ENCODE measurements at regions not wholly inside any gene's neighbourhood (a gene's known extent, or its start where the extent isn't known, plus 50 kb on each side); places are given as distances from the start of the nearest gene placed in this dataset.
"Not testable (repeated sequence)": the region's sequence is repeated elsewhere in the genome, so short reads cannot be mapped to it uniquely, and the experiment has no call there.

DNA sequence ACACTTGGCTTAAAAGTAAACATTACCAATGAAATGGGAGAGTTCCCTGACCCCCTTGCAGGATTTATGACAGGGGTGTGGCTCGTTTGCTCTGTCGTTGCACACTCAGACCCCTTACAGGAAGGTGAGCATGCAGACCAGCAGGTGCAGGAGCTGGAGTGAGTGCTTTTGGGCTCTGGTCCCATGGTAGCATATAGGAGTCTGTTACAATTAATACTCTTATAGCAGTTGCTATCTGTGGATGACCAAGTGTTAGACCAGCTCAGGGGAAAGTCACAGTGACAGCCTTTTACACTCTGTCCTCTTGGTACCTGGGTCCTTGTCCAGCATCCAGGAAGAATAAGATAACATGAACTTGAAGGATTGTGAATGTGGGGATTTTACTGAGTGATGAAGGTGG, 1177.5 kb downstream of the NSUN3 start:
- intact Hi-C loops (cut with micrococcal nuclease), result no loop called here

DNA sequence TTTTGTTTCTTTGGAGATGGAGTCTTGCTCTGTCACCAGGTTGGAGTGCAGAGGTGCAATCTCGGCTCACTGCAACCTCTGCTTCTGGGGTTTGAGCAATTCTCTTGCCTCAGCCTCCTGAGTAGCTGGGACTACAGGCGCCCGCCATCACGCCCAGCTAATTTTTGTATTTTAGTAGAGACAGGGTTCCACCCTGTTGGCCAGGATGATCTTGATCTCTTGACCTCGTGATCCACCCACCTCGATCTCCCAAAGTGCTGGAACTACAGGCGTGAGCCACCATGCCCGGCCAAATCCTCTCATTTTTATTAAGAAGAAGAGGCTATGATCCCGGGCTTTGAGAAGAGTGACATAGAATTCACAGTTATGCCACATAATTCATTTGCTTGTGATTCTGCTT, 1178.4 kb downstream of the NSUN3 start:
- intact Hi-C loops (cut with micrococcal nuclease), result not testable (repeated sequence)

DNA sequence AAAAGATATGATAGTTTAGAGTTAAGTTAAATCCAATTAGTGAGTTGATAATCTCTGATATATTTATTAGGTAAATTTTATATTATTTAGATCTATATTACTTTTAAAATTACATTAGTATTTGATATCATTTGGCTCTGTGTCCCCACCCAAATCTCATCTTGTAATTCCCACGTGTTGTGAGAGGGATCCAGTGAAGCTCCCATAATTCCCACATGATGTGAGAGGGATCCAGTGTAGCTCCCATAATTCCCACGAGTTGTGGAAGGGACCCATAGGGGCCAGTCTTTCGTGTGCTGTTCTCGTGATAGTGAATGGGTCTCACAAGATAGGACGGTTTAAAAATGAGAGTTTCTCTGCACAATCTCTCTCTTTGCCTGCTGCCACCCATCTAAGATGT, 1183.6 kb downstream of the NSUN3 start:
- intact Hi-C loops (cut with micrococcal nuclease), result no loop called here

DNA sequence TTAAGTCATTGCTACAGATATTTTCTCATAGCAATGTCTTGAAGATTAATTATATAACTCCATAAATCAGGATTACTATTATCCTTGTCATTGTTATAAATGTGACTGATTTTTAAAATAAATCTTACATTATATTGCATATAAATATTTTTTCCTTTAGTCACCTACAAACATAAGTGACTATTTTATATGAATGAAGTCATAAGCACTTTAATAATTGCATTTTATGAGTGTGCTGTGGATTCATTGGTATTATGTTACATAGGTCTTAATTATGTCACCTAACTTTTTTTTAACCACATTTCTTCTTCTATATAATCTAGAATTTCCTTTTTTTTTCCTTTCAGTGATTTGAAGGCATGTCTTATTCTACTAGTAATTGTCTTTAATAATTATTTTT, 1191.2 kb downstream of the NSUN3 start:
- intact Hi-C loops (cut with micrococcal nuclease), result no loop called here

DNA sequence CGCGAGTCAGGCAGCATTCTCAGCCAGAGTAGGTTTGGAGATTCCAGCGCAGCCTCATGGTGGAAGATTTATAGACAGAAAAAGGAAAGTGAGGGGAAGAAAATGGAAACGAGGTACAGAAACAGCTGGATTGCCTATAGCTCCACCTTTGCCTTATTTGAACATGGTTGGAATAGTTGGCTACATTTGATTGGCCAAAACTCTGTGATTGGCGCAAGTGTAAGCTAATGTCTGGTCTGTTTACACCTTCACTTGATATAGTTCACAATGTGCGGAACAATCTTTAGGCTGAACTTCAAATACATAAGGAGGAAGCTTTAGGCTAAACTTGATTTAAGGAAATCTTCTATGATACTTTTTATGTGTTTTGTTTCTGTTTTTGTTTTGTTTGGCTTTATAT, 1191.9 kb downstream of the NSUN3 start:
- intact Hi-C loops (cut with micrococcal nuclease), result no loop called here

DNA sequence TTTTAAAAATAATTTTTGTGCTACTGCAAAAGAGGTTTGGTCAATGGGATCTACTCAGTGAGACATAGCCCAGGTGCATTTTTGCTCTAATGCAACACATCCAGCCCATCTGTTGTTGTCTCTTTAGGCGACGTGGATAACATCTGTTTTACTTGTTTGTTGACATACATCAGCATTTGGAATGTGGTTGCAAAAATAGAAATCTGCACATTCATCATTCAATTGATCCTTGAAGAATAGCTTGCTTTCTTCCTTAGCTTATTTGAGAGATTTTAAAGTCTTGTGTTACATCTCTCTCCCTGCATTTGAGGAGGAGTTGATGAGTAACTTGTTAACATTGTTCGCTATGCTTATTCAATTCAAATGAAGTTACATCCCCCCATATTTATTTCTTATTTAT, 1202.3 kb downstream of the NSUN3 start:
- intact Hi-C loops (cut with micrococcal nuclease), result no loop called here

DNA sequence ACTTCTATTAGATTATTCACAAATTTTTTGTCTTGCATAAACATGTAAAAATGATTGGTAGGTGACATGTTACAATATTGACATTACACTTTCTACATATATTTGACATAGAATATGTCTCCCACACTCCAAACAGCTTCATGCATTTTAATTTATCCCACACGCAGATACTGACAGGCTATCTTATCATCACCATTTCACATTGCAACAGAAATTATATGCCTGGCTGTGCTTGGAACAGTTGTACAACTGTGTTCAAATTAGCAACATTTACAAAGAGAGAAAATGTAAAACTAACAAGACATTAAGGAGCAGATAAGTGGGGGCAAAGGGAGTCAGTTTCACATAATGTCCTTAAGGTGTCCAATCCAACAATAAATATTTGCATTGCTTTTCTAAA, 1208.5 kb downstream of the NSUN3 start:
- intact Hi-C loops (cut with micrococcal nuclease), result no loop called here

DNA sequence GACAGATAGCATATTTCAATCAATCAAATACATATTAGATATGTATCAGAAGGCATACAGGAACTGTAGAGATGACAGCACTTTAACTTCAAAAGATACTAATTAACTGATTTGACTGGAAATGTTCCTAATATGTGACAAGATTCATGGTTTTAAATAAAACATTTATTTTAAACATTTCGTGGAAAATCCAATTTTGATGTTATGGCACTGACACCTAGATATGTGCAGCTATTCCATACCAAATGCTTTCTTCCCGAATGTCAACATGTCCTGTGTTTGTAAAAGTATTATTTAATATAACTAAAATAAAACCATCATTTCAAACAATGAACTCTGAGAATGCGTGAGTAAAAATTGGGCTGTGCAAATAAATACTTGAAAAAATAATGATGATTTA, 1209.3 kb downstream of the NSUN3 start:
- intact Hi-C loops (cut with micrococcal nuclease), result no loop called here

DNA sequence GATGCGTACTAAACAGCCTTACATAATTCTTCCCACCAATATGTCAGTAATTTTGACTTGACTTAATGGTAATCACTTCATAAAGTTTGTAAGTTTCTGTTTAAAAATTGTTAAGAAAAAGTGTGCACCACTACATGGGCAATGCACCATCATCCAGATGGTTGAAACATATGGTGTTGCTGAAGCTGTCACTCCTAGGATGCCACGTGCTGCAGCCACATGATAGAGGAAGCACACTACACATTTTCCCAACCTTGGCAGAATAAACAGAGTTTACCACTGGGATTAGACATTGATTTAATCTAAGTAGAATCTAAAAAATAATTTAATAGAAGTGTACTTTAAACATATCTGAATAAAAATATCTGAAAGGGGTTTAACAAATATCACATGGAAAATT, 1209.9 kb downstream of the NSUN3 start:
- intact Hi-C loops (cut with micrococcal nuclease), result no loop called here

DNA sequence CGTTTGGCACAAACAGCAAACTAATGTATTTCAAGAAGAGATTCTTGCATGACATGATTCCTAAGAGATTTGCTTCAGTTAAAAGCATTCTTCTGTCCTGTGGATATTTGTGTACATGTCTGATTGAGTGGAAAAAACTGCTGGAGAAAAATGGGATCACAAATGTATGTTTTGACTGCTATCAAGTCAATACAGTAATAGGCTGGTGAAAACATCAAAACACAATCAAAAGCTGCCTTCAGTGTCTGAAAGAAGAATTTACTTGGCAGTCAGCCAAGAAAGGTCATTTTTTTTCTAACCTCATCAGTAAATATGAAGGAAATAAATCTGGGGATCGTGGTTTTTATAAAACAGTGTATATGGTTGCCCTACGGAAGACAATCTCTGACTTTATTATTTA, 1214.8 kb downstream of the NSUN3 start:
- intact Hi-C loops (cut with micrococcal nuclease), result no loop called here

DNA sequence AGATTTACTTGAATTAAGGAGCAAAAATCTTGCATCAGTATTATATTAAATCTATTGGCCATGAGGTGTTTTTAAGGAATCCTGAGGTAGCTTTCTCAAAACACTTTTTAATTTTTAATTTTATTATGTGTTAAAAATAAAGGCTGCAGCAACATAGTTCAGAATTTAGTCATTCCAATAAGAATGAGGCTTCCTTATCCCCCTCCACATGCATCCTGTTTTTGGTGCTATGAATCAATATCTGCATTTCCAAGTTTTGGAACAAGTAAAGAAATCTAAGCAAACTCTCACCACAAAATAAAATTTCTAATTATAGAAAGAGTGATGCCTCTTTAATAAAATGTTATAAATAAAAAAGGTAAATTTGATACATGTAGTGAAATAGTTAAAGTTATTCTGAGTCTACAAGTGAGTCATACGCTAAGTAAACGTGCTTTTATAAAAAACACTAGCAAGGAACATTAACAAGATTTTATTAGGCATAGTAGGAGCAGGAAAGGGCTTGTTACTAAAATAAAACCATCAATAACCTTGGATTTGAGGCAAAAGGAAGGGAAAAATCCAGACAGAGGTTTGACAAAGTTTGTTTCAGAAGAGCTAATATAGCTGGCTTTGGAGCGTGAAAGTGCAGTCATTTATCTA, 1218.0 kb downstream of the NSUN3 start:
- intact Hi-C loops (cut with micrococcal nuclease), result no loop called here

DNA sequence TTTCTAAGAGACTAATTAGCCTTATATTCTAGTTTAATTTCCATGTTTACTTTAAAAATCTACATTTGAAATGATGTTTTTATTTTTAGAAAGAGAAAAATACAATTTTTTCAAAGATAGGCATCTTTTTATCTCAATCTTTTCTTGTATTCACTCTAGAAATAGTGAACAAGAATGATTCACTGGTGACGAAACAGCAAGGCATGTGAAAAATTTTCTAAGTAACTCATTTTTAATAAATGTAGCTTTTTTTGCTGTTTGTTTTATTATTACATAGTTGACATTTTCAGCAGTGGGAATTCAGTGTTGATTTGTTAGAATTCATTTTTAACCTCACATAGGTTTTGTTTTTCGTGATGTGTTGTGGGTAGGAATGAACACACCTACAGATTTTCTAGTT, 1226.4 kb downstream of the NSUN3 start:
- intact Hi-C loops (cut with micrococcal nuclease), result no loop called here

DNA sequence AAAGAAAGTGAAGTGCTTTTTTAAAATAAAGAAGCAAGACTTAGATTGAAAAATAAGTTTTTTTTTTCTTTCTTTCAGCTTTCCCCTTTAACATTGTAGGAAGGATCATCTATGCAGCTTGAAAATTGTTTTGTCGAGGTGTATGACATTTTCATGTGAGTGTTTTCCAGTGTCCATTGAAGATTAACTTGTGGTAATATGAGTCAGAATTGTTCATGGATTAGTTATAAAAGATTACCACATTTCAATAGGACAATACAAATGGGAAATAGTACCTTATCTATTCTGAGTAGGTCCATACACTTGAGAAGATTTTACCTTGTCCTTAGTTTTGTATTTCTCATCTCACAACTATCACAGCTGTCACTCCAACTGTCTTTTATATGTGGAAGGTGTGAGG, 1234.7 kb downstream of the NSUN3 start:
- intact Hi-C loops (cut with micrococcal nuclease), result no loop called here

DNA sequence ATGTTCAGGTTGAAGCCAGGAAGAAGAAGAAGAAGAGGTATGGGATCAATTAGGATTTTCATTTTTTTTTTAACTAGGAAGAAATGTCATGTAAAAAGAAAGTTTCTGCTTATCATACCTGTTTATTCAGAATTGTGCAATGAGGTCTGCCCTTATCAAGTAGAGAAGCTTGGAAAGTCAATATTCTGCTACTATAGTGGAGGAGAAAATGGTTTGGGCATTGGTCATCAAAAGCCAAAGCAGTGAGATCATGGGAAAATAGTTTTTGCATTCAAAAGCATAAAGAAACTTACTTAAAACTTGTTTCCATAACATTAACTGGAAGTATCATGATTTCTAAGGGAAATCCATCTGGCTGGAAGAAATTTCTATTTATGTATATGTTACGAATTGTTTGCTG, 1239.2 kb downstream of the NSUN3 start:
- intact Hi-C loops (cut with micrococcal nuclease), result no loop called here

DNA sequence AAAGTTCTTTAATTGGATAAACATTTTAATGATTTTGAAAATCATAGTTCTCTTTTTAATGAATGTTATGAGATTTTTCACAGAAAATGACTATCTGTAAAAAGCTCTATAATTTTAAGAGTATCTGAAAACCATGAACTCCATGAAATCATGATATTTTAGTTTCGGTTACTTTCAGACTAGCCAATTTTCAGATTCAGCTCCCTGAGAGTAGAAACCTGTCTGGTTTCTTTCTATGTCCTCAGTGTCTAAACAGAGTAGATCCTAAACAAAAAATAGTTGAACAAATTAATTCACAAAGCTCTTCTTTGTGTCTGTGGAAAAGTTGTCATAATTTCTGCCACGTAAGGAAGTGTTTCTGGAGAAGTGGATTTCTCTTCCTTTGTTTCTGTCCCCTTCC, 1247.7 kb downstream of the NSUN3 start:
- intact Hi-C loops (cut with micrococcal nuclease), result no loop called here

DNA sequence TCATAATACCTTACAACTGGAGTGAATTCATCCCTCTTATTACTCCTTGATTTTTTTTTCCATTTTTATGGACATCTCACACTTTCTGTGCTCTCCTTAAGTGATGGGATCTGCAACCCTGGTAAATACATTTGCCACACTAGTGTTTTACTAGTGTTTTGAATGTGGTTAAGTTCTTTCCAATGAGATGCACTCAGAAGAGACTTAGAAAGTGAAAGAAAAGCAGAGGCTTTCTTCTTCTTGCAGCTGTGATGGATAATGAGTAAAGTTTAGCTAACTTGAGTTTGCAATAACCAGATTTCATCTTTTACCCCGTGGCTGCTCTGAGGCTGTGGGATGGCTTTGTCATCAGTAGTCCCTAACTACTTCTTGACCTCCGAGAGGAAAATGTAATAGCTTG, 1248.4 kb downstream of the NSUN3 start:
- intact Hi-C loops (cut with micrococcal nuclease), result no loop called here

DNA sequence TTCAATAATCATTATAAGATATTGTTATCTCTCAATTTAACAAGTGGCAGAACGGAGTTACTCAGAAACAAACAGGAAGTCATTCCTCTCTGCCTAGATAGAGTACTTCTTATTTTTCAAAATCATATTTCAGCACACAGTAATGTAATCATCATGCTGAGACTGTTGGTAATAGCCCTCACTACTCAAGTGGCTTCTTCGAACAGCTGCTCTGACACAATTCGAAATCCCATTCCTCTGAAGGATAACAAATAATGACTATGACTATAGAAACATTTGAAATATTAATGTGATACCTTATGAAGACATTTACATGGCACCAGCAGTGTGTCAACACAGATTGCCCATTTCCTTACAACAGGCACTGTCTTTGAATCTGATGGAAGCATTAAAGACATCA, 1249.8 kb downstream of the NSUN3 start:
- intact Hi-C loops (cut with micrococcal nuclease), result no loop called here

DNA sequence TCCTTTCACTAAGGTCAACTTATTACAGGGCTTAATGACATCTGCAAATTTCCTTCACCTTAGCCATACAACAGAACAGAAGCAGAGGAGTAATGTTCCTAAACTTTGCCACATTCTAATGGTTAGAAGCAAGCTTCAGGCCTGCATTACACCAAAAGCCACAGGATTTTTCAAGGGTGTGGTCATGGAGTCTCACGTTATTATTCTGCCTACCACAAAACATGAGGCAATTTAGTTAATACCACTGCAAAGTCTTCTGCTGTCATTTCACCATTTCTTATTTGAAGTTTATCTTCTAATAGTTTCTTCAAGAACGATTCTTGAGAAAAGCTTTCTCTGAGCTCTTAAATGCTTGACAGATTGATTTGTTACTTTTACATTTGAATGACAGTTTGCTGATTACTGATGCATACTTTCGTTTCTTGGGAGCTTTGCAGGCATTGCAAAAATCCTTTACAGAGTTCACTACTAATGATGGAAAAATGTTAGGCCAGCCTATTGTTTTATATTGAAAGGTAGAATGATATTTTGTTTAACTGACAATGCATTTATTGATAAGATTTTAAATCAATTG, 1257.1 kb downstream of the NSUN3 start:
- intact Hi-C loops (cut with micrococcal nuclease), result no loop called here

DNA sequence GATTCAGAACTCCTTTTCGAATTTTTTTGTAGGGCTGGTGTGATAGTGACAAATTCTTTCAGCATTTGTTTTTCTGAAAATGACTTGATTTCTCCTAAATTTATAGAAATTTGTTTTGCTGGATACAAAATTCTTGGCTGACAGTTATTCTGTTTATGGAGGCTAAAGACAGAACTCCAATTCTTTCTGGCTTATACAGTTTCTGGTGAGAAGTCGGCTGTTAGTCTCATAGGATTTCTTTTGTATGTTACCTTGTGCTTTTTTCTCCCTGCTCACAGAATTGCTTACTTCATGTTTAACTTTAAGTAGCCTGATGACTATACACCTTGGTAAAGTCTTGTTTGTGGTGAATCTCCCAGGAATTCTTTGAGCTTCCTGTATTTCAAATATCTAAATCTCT, 1264.6 kb downstream of the NSUN3 start:
- intact Hi-C loops (cut with micrococcal nuclease), result no loop called here

DNA sequence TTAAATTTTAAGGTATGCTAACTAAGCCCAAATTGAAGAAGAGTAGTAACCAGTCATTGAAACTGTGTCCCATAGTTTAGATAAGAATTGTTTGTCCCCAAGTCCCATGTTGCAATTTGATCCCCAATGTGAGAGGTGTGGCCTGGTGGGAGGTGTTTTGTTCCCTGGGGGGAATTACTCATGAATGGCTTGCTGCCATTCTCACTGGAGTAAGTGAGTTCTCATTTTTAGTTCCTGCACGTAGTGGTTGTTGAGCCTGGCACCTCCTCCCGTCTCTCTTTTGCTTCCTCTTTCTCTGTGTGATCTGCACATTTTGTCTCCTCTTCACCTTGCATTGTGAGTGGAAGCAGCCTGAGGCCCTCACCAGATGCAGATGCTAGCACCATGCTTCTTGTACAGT, 1271.0 kb downstream of the NSUN3 start:
- intact Hi-C loops (cut with micrococcal nuclease), result no loop called here

DNA sequence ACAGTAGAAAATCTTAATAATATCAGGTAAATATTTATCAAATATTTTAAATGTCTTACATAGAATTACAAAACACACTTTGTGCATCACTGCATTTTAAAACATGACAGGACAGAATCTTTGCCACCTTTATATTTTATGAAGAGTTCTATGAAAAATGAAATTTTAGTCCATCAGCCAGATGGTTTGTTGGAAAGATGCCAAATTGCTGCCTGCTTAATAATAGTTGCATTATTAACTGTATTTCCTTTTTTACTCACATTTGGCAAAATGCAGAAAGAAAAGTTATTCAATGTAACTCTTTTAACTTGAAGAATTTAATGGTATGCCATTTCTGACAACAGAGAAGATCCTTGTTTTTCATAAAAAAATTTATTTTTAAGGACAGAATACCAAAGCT, 1271.6 kb downstream of the NSUN3 start:
- intact Hi-C loops (cut with micrococcal nuclease), result no loop called here

DNA sequence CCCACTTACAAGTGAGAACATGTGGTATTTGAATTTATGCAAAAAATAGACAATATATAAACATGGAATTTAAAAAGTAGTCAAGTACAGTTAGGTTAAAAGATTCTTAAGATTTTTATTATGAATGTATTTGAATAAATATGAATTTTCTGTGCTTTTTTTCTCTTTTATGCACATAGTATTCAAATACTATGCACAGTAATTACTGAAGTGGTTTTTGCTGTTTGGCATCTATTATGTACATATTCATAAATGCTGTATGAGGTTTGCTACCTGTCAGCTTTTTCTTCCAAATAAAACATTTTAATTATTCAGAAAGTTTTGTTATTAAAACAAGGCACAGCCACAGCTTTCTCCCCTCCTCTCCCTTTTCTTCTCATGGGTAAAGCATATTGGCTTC, 1272.7 kb downstream of the NSUN3 start:
- intact Hi-C loops (cut with micrococcal nuclease), result no loop called here

DNA sequence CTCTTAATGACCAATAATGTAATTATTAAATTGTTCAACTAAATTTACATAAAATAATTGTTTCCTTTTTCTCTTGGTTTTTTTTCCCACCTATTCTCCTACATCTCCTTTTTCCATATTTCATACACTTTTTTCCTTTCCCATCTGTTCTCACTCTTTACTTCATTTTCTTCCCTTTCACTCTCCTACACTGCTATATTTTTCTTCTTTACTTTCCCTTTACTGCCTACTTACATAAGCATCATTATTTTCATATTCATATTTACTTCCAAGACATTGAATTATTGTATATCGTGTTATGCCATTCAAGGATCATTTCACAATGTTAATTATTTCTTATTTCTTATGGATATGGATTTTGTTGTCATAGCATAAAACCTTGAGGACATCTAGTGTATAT, 1275.6 kb downstream of the NSUN3 start:
- intact Hi-C loops (cut with micrococcal nuclease), result no loop called here

DNA sequence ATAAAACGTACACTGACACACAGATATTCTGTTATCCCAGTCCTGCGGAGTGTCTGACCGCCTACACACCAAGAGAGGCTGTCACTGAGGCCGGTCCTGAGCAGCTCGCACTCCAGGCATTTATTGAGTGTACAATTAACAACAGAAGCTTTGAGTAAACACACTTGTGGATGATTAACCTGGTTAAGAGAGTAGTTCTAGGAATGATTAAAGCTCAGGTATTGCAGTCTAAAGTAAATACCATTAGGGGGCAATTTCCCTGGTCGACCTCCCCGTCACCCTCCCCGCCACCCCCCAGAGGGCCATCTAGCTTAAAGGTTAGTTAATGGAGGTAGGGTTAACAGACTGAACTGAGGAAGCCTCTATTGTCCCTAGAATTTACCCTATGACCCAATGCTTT, 1278.5 kb downstream of the NSUN3 start:
- intact Hi-C loops (cut with micrococcal nuclease), result no loop called here
